Loucy (cell line): ENCODE measurements at regions not wholly inside any gene's neighbourhood (a gene's known extent, or its start where the extent isn't known, plus 50 kb on each side); places are given as distances from the start of the nearest gene placed in this dataset.

Experiments
- H2AFZ ChIP-seq: fragments of 200-600 bp; sonication (generic); 2 replicates; pipeline ENCODE4 v1.6.0; 2016; ENCODE audit warnings: antibody characterized with exemption, mild to moderate bottlenecking, low read length, moderate library complexity
- H3F3A ChIP-seq: fragments of 200-600 bp; 2 replicates; pipeline ENCODE4 v1.6.0; 2016; ENCODE audit warnings: antibody characterized with exemption, low read depth, mild to moderate bottlenecking
- H3K27me3 ChIP-seq: fragments of 200-600 bp; sonication (generic); 2 replicates; pipeline ENCODE4 v1.6.1; 2014; ENCODE audit warnings: low read length, mild to moderate bottlenecking; ENCODE audit not compliant: insufficient read depth, poor library complexity, severe bottlenecking
- H3K36me3 ChIP-seq: fragments of 200-600 bp; sonication (generic); 2 replicates; pipeline ENCODE4 v1.6.1; 2016; ENCODE audit warnings: low read length; ENCODE audit not compliant: insufficient read depth
- H3K4me1 ChIP-seq: fragments of 200-600 bp; sonication (generic); 2 replicates; pipeline ENCODE4 v1.5.1; 2014; ENCODE audit warnings: low read length, mild to moderate bottlenecking; ENCODE audit not compliant: insufficient read depth, poor library complexity, severe bottlenecking
- H3K4me2 ChIP-seq: fragments of 200-600 bp; sonication (generic); 2 replicates; pipeline ENCODE4 v1.6.0; 2014; ENCODE audit warnings: antibody characterized with exemption, low read length, low read depth, mild to moderate bottlenecking; ENCODE audit not compliant: poor library complexity, severe bottlenecking
- H3K4me3 ChIP-seq: fragments of 200-600 bp; sonication (generic); 2 replicates; pipeline ENCODE4 v1.5.1; 2014; ENCODE audit warnings: low read length, mild to moderate bottlenecking, mixed read lengths; ENCODE audit not compliant: poor library complexity, severe bottlenecking
- H3K79me2 ChIP-seq: fragments of 200-600 bp; sonication (generic); 2 replicates; pipeline ENCODE4 v1.6.1; 2014; ENCODE audit warnings: low read length; ENCODE audit not compliant: insufficient read depth
- H3K9ac ChIP-seq: fragments of 200-600 bp; sonication (generic); 2 replicates; pipeline ENCODE4 v1.6.0; 2014; ENCODE audit warnings: mild to moderate bottlenecking, low read depth, low read length, moderate library complexity; ENCODE audit not compliant: poor library complexity, severe bottlenecking
- H3K9me2 ChIP-seq: fragments of 200-600 bp; sonication (generic); replicated peaks from 2 replicates; pipeline ENCODE4 v1.6.1; 2016; ENCODE audit warnings: low read depth, low read length, mixed read lengths
- H3K9me3 ChIP-seq: fragments of 200-600 bp; sonication (generic); 2 replicates; pipeline ENCODE4 v1.6.1; 2014; ENCODE audit warnings: mild to moderate bottlenecking, antibody characterized with exemption, low read length, low read depth; ENCODE audit not compliant: insufficient read depth
- H4K20me1 ChIP-seq: fragments of 200-600 bp; sonication (generic); 2 replicates; pipeline ENCODE4 v1.6.0; 2014; ENCODE audit warnings: antibody characterized with exemption, low read length, mild to moderate bottlenecking; ENCODE audit not compliant: insufficient read depth, poor library complexity, severe bottlenecking
- CTCF ChIP-seq: fragments of 200-600 bp; sonication (generic); conservative IDR thresholded peaks from 2 replicates; pipeline ENCODE4 v1.5.1; 2014; ENCODE audit warnings: mild to moderate bottlenecking, antibody characterized with exemption, low read length
- EZH2phosphoT487 ChIP-seq: fragments of 200-600 bp; IDR thresholded peaks from 2 replicates; pipeline ENCODE4 v1.6.1; 2018; ENCODE audit warnings: antibody characterized with exemption, mild to moderate bottlenecking, moderate library complexity, borderline replicate concordance

DNA sequence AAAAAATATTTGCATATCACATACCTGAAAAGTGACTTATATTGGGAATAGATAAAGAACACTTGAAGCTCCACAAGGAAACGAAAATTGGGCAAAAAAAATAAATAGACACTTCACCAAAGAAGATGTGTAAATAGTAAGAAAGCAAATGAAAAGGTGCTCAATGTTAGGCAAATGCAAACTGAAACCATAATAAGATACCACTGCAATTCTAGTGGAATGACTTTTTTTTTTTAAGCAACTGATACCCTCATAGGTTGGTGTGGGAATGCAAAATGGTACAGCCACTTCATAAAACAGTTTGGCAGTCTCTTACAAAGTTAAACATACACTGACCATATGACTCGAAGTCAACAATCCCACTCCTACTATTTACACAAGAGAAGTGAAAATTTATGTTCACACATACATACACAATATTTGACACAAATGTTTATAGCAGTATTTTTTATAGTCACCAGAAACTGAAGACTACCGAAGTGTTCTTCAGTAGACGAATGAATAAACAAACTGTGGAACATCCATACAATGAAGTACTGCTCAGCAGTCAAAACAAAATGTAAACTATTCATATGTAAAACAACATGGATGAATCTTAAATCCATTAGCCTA lies 176.3 kb downstream of the ZMAT3 start:
- no peak overlapping the region for H3K9ac ChIP-seq
- H3F3A ChIP-seq: no peaks in the 10 kb centered on the region
- H3K4me2 ChIP-seq: no peak overlapping the region
- H3K9me3 ChIP-seq: no peaks in the 10 kb centered on the region
- H3K9me2 ChIP-seq: no peaks in the 10 kb centered on the region
- no peaks in the 10 kb centered on the region for H3K27me3 ChIP-seq
- no peaks in the 10 kb centered on the region for H3K4me1 ChIP-seq
- H3K4me3 ChIP-seq: no peak overlapping the region
- H3K36me3 ChIP-seq: no peaks in the 10 kb centered on the region
- TF ChIP-seq EZH2phosphoT487: no peak
- no peak for TF ChIP-seq CTCF
- no peaks in the 10 kb centered on the region for H4K20me1 ChIP-seq
- no peak overlapping the region for H2AFZ ChIP-seq
- H3K79me2 ChIP-seq: no peaks in the 10 kb centered on the region
